Glomerular visceral epithelial cell (primary cell): ENCODE measurements at regions not wholly inside any gene's neighbourhood (a gene's known extent, or its start where the extent isn't known, plus 50 kb on each side); places are given as distances from the start of the nearest gene placed in this dataset.
"Not testable (repeated sequence)": the region's sequence is repeated elsewhere in the genome, so short reads cannot be mapped to it uniquely, and the experiment has no call there.

Experiments used
- DNase-seq: peaks from one replicate; pipeline ENCODE4 v3.0.0-alpha.2; 2016; ENCODE audit errors: extremely low spot score

GRCh38 chr15:79606831-79607355 lies 174.8 kb downstream of the MINAR1 start:
- DNase-seq: no peak

- DNase-seq: no peak
Observed at GRCh38 chr15:79608066-79608864, 176.1 kb downstream of the MINAR1 start.

- DNase-seq: no peak
Observed at GRCh38 chr15:79609506-79609905, 177.4 kb downstream of the MINAR1 start.

GRCh38 chr15:79610021-79610420 lies 177.9 kb downstream of the MINAR1 start:
- no peak for DNase-seq

GRCh38 chr15:79615754-79616153 lies 183.6 kb downstream of the MINAR1 start:
- no peak for DNase-seq

- DNase-seq: peak; percentile 31
Observed at GRCh38 chr15:79617071-79617470, 184.9 kb downstream of the MINAR1 start.

GRCh38 chr15:79620112-79620857 lies 188.1 kb downstream of the MINAR1 start:
- DNase-seq: no peak

GRCh38 chr15:79621805-79622204 lies 189.7 kb downstream of the MINAR1 start:
- not testable (repeated sequence) for DNase-seq

- no peak for DNase-seq
Observed at GRCh38 chr15:79623488-79623887, 191.4 kb downstream of the MINAR1 start.

- DNase-seq: peak; percentile 10
Observed at GRCh38 chr15:79629687-79630086, 197.6 kb downstream of the MINAR1 start.

GRCh38 chr15:79632457-79632856 lies 200.3 kb downstream of the MINAR1 start:
- no peak for DNase-seq

- no peak for DNase-seq
Observed at GRCh38 chr15:79635149-79635771, 203.1 kb downstream of the MINAR1 start.

GRCh38 chr15:79635897-79636561 lies 203.9 kb downstream of the MINAR1 start:
- DNase-seq: peak; percentile 19

- peak; percentile 80 for DNase-seq
Observed at GRCh38 chr15:79640206-79640605, 208.1 kb downstream of the MINAR1 start.

GRCh38 chr15:79641841-79642240 lies 209.7 kb downstream of the MINAR1 start:
- DNase-seq: no peak

GRCh38 chr15:79643393-79643792 lies 211.3 kb downstream of the MINAR1 start:
- no peak for DNase-seq

GRCh38 chr15:79644091-79644490 lies 212.0 kb downstream of the MINAR1 start:
- DNase-seq: peak; percentile 66

GRCh38 chr15:79652972-79653371 lies 220.8 kb downstream of the MINAR1 start:
- not testable (repeated sequence) for DNase-seq

- DNase-seq: no peak
Observed at GRCh38 chr15:79653533-79653932, 221.4 kb downstream of the MINAR1 start.

- no peak for DNase-seq
Observed at GRCh38 chr15:79656151-79657000, 224.2 kb downstream of the MINAR1 start.

GRCh38 chr15:79657722-79658121 lies 225.6 kb downstream of the MINAR1 start:
- DNase-seq: no peak
